Stimulated activated CD8-positive, alpha-beta memory T cell treated with anti-CD3 and anti-CD28 coated beads, Interleukin-4, amount 100 ng/mL, for 4 hours (primary cell): ENCODE measurements at regions not wholly inside any gene's neighbourhood (a gene's known extent, or its start where the extent isn't known, plus 50 kb on each side); places are given as distances from the start of the nearest gene placed in this dataset.

Experiments
- DNase-seq, 2 donors: peaks; one replicate each; pipeline ENCODE4 v3.0.0-alpha.2; 2020; ENCODE audit warnings: low read depth in 2 of 2, low spot score in 1 of 2

GRCh38 chr3:107268469-107268868 is 108.8 kb upstream of the CCDC54 start:
- DNase-seq = no peak

DNA sequence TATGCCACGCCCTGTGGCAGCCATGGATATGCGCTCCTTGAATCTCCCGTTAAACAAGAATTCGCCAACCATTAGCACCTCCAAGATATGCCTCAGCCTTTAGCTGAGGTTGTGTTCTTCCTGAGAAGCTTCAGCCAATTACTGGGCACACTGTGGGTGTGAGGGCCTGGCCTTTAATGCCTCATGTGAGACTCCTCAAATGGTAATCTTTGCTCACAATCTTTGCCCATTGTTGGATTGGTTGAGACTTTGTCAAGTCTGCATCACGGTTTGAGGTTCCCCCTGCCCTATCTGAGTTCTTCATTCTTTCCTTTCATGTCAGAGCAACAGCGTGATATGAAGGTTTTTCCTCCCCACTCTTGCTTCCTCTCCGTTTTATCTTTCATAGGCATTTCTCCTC is 108.1 kb upstream of the CCDC54 start:
- no peak for DNase-seq

GRCh38 chr3:107271787-107272387 is 105.4 kb upstream of the CCDC54 start:
- no peak for DNase-seq

DNA sequence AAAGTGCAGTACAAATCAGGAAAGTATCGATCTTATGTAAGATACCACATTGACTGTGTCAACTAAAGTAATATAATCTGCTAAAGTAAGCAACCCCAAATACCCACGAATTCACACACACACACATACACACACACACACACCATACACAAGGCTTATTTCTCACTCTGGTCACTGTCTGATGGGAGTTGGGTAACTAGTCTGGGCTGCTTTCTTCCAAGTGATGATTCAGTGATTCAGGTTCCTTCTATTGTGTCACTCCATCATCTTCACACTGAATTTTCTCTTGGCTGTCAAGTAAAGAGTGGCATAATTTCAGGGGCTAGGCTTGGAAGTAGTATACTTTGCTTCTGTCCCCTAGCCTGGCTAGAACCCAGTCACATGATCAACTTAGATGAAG is 104.8 kb upstream of the CCDC54 start:
- DNase-seq = no peak

DNA sequence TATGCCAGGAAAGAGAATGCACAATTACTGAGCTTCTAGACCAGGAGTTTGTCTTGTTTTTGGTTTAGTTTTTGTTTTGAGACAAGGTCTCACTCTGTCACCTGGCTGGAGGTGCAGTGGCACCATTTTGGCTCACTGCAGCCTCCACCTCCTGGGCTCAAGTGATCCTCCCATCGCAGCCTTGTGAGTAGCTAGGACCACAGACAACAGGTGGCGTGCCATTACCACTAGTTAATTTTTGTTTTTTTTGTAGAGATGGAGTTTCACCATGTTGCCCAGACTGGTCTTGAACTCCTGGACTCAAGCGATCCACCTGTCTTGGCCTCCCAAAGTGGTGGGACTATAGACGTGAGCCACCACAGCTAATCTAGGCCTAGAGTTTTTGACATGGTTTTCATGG is 104.4 kb upstream of the CCDC54 start:
- no peak for DNase-seq

GRCh38 chr3:107273771-107274170 is 103.5 kb upstream of the CCDC54 start:
- no peak for DNase-seq

DNA sequence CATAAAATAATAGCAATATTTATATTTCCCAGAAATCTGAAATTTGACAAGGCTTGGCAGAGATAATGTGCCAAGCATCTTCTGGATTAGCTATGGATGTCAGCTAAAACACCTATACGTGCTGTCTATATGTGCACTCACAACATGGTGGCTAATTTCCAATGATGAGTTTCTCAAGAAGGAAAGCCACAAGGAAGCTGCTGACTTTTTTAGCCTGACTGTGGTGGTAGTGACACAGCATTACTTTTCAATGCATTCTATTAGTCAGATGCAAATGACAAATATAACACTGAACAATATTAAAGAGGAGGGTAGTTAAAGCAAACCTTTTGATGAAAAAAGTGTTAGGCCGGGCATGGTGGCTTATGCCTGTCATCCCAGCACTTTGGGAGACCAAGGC is 101.7 kb upstream of the CCDC54 start:
- no peak for DNase-seq

- no peak for DNase-seq
These were observed 93.3 kb upstream of the CCDC54 start for GRCh38 chr3:107283948-107284347.

- no peak for DNase-seq
These were observed 92.6 kb upstream of the CCDC54 start for GRCh38 chr3:107284612-107285011.

DNA sequence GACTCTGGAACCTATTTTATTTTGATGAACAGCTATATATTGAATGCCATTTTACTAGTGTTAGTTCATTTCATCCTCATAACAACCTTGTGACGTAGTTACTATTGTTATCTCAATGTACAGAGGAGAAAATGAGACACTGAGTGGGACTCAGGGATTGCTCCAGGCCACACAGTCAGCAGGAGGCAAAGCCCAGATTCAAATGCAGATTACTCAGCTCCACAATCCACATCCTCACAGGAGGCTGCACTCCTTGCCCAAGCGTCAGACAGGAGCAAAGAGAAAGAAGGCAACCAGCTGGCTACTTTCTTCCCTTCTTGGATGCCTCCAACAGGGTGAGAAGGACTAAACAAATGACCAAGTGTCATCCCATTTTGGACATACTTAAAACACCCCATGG is 92.0 kb upstream of the CCDC54 start:
- DNase-seq = no peak

GRCh38 chr3:107289354-107289753 is 87.9 kb upstream of the CCDC54 start:
- DNase-seq = no peak

- DNase-seq = no peak
These were observed 83.1 kb upstream of the CCDC54 start for GRCh38 chr3:107294117-107294516.

GRCh38 chr3:107297597-107297996 is 79.6 kb upstream of the CCDC54 start:
- DNase-seq = no peak

GRCh38 chr3:107307205-107307604 is 70.0 kb upstream of the CCDC54 start:
- no peak for DNase-seq

DNA sequence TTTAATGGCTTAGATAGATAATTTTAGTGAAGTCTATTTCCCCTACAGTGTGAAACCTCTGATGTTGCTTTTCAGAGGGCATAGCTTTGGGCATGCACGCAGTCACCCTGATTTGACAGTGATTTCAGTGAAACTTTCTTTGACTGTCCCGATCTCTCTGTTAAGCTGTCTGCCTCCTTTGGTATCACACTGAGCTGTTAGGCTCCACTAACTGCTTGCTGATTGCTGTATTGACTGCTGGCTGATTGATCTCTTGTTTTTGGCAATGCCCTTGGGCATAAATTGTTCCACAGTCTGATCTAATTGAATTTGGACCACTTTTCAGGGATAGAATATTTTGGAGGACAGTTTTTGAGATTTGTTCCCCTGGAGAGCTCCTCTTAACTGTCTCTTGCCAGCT is 68.5 kb upstream of the CCDC54 start:
- DNase-seq = no peak

GRCh38 chr3:107309312-107309711 is 67.9 kb upstream of the CCDC54 start:
- no peak for DNase-seq

DNA sequence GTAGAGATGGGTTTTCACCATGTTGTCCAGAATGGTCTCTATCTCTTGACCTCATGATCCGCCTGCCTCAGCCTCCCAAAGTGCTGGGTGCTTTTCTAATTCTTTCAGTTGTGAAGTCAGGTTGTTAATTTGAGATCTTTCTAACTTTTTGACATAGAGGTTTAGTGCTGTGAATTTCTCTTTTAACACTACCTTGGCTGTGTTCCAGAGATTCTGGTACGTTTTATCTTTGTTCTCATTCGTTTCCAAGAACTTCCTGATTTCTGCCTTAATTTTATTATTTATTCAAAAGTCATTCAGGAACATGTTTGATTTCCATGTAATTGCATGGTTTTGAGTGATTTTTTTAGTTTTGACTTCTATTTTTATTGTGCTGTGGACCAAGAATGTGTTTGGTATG is 63.5 kb upstream of the CCDC54 start:
- DNase-seq = no peak

DNA sequence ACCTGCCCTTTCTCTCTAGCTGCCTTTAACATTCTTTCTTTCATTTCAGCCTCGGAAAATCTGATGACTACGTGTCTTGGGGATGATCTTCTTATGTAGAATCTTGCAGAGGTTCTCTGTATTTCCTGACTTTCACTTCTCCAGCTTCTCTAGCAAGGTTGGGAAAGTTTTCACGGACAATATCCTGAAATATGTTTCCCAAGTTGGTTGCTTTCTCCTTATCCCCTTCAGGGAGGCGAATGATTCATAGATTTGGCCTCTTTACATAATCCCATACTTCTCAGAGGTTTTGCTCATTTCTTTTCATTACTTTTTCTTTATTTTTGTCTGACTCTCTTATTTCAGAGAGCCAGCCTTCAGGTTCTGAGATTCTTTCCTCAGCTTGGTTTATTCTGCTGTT is 62.1 kb upstream of the CCDC54 start:
- DNase-seq = no peak

DNA sequence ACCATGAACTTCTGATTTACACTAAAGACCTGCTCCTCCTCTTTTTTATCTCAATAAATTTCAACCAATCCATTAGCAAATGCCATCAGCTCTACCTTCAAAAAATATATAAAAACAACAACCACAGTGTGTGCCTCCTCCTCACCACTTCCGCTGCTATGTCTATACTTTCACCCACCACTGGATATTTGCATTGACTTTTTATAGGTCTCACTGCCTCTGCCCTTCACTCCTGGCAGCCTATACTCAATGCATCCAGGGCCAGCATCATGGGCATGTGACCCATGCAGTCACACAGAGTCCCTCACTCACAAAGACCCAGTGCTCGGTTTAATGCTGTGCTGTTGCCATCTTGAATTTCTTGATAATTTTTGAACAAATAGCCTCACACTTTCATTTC is 53.5 kb upstream of the CCDC54 start:
- DNase-seq = no peak

DNA sequence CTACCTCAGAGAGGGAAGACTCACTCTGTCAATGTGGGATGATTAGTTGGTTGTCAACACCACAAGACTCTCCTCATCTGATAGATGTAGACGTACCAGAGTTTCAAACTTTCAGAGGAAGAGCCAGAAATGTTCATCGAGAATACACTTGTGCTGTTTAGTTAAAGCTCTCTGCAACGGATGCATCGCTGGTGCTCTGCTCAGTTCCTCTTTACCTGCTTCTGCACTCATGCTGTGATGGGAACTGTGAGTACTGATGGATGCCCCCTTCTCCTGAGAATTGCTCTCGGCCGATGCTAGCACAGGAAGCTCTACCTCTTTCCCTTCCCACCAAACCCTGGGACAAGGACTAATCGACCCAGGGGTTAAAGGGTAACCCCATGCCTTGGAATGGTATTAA is 51.8 kb upstream of the CCDC54 start:
- DNase-seq = no peak
